ENCODE measurements at regions not wholly inside any gene's neighbourhood (a gene's known extent, or its start where the extent isn't known, plus 50 kb on each side); places are given as distances from the start of the nearest gene placed in this dataset.

GRCh38 chr9:91481972-91482371 is 58.3 kb upstream of the NFIL3 start:
- no peak overlapping the region for H3K4me3 Mint-ChIP-seq
- H3K27ac ChIP-seq (ENCODE audit: insufficient read depth, low read length, poor library complexity, severe bottlenecking), result no peak overlapping the region
- no peaks in the 10 kb centered on the region for H3K9me3 Mint-ChIP-seq
- no peak overlapping the region for H3K4me3 ChIP-seq (ENCODE audit: low read depth, low read length)
- no peaks in the 10 kb centered on the region for H3K4me1 Mint-ChIP-seq
- no peak overlapping the region for H3K27ac Mint-ChIP-seq
- H3K27me3 Mint-ChIP-seq, result peaks cover 13% of the 10 kb centered on the region
- H3K9me3 ChIP-seq (ENCODE audit: control insufficient read depth in 2 of 2, low read length in 2 of 2), result no peaks in the 10 kb centered on the region
- ATAC-seq (ENCODE audit: low read depth in 2 of 2) (no peak), DNase-seq (no peak)
- no peaks in the 10 kb centered on the region for H3K36me3 ChIP-seq (ENCODE audit: control insufficient read depth, insufficient read depth, low read length)
- no peaks in the 10 kb centered on the region for H3K4me1 ChIP-seq (ENCODE audit: control insufficient read depth, insufficient read depth, low read length, poor library complexity, severe bottlenecking)
- H3K36me3 Mint-ChIP-seq, result no peaks in the 10 kb centered on the region
- H3K27me3 ChIP-seq (ENCODE audit: control insufficient read depth, insufficient read depth, low read length), result peaks cover 2% of the 10 kb centered on the region

GRCh38 chr9:91477106-91477505 is 53.5 kb upstream of the NFIL3 start:
- Mint-ChIP-seq H3K4me3 (no peak overlapping the region), H3K9me3 (peaks cover 0 to 8% (median 2%) of the 10 kb centered on the region in 7 donors), H3K36me3 (no peaks in the 10 kb centered on the region), H3K27me3 (peaks cover 13% of the 10 kb centered on the region), H3K27ac (no peak overlapping the region), H3K4me1 (no peaks in the 10 kb centered on the region)
- peaks cover 5% of the 10 kb centered on the region for H3K27me3 ChIP-seq (ENCODE audit: control insufficient read depth, insufficient read depth, low read length)
- H3K36me3 ChIP-seq (ENCODE audit: control insufficient read depth, insufficient read depth, low read length), result no peaks in the 10 kb centered on the region
- no peak overlapping the region for H3K4me3 ChIP-seq (ENCODE audit: low read depth, low read length)
- H3K4me1 ChIP-seq (ENCODE audit: control insufficient read depth, insufficient read depth, low read length, poor library complexity, severe bottlenecking), result no peaks in the 10 kb centered on the region
- ATAC-seq (ENCODE audit: low read depth in 2 of 2) (no peak), DNase-seq (no peak)
- H3K9me3 ChIP-seq (ENCODE audit: control insufficient read depth in 2 of 2, low read length in 2 of 2), result no peaks in the 10 kb centered on the region
- no peak overlapping the region for H3K27ac ChIP-seq (ENCODE audit: insufficient read depth, low read length, poor library complexity, severe bottlenecking)

- Mint-ChIP-seq H3K27ac (no peak overlapping the region), H3K4me1 (no peaks in the 10 kb centered on the region), H3K36me3 (no peaks in the 10 kb centered on the region), H3K9me3 (peaks cover 0 to 11% (median 2%) of the 10 kb centered on the region in 7 donors), H3K4me3 (no peak overlapping the region), H3K27me3 (peaks cover 5% of the 10 kb centered on the region)
- Histone ChIP-seq H3K9me3 (ENCODE audit: control insufficient read depth in 2 of 2, low read length in 2 of 2) (no peaks in the 10 kb centered on the region), H3K36me3 (ENCODE audit: control insufficient read depth, insufficient read depth, low read length) (no peaks in the 10 kb centered on the region), H3K4me1 (ENCODE audit: control insufficient read depth, insufficient read depth, low read length, poor library complexity, severe bottlenecking) (no peaks in the 10 kb centered on the region), H3K27me3 (ENCODE audit: control insufficient read depth, insufficient read depth, low read length) (peaks cover 5% of the 10 kb centered on the region), H3K4me3 (ENCODE audit: low read depth, low read length) (no peak overlapping the region), H3K27ac (ENCODE audit: insufficient read depth, low read length, poor library complexity, severe bottlenecking) (no peak overlapping the region)
- ATAC-seq (ENCODE audit: low read depth in 2 of 2) (no peak), DNase-seq (no peak)
Observed at GRCh38 chr9:91474656-91475055, 51.0 kb upstream of the NFIL3 start.
